SKM-1 (cell line): ENCODE measurements at regions not wholly inside any gene's neighbourhood (a gene's known extent, or its start where the extent isn't known, plus 50 kb on each side); places are given as distances from the start of the nearest gene placed in this dataset.

Experiments
- DNase-seq: peaks from one replicate; lab custom pipeline; 2025; ENCODE audit not compliant: unreplicated experiment; lab: John Stamatoyannopoulos, UW

DNA sequence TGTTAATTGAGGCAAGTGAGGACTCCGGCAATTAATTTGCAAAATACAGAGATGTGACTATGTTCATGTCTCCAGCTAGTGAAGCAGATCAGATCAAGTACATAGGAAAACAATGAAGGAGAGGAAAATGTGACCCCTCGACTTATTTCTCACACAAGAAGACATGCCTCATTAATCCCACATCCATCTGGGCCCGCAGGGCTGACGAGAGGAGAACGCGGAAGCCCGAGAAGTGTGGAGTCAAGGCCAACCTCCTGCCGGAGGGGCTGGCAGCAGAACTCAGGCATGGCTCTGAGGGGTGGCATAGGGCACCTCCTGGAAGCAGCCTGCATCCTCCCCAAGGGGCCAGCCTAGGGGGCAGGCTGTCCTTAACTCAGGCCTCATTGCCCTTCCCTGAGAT is 54.4 kb downstream of the ZNF503 start:
- DNase-seq = no peak

GRCh38 chr10:75345738-75346137 is 55.8 kb downstream of the ZNF503 start:
- no peak for DNase-seq

- no peak for DNase-seq
Observed at GRCh38 chr10:75344170-75344569, 57.4 kb downstream of the ZNF503 start.

- DNase-seq = no peak
Observed at GRCh38 chr10:75342397-75342796, 59.2 kb downstream of the ZNF503 start.

GRCh38 chr10:75335983-75336382 is 65.6 kb downstream of the ZNF503 start:
- DNase-seq = peak; percentile 33

DNA sequence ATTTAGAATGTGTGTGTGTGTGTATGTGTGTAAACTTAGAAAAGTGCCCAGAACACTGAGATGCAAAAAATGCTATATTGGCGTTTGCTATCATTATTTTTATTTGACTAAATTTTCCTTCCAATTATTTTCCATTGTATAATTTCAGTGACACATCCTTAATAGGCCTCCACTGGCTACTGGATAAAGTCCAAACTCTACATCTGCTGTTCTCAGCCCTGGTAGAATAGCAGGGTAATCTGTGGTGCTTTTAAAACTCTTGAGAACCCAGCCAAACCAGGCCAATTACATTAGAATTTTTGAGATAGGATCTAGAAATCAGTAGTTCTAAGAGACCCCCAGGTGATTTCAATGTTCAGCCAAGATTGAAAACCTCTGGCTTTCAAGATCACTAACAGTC is 66.4 kb downstream of the ZNF503 start:
- no peak for DNase-seq

- DNase-seq = no peak
Observed at GRCh38 chr10:75334720-75335119, 66.8 kb downstream of the ZNF503 start.

DNA sequence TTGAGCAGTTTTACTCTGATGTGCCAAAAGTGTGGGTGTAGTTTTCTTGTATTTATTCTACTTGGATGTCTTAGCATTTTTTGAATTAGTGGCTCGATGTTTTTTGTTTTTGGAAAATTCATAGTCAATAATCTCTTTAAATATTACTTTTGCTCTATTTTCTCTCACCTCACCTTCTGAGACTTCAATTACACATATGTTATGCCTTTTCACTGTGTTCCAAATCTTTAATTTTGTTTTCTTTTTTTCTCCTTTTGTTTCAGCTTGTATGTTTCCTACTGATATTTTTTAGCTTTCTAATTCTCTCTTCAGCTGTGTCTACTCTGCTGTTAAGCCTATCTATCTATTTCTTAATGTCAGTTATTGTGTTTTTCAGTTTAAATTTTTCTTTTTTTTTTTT is 69.5 kb downstream of the ZNF503 start:
- DNase-seq = no peak

GRCh38 chr10:75331081-75331480 is 70.5 kb downstream of the ZNF503 start:
- DNase-seq = no peak

DNA sequence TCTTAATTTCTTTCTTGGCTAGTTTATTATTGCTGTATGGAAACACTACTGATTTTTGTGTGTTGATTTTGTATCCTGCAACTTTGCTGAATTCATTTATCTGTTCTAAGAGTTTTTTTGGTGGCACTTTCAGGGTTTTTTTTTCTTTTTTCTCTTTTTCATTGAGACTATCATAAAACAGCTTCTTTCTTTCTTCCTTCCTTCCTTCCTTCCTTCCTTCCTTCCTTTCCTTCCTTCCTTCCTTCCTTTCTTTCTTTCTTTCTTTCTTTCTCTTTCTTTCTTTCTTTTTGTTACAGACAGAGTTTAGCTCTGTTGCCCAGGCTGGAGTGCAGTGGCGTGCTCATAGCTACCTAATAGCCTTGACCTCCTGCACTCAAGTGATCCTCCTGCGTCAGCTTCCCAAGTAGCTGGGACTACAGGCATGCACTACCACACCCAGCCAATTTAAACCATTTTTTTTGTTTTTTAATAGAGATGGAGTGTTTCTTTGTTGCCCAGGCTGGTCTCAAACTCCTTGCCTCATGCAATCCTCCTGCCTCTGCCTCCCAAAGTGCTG is 72.3 kb downstream of the ZNF503 start:
- DNase-seq = no peak

DNA sequence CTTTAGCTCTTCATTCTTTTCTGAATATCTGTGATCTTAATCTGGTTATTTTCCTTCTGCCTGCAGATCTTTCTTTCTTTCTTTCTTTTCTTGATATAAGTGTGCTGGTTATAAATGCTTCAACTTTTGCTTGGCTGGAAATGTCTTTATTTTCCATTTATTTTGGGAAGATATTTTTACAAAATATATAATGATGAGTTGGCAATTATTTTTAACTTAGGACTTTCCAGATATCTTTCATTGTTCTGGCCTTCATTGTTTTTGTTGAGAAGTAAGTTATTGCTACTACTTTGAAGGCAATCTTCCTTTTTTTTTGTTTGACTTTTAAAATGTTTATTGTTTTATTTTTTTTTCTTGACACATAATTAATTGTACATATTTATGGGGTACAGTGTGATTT is 75.3 kb downstream of the ZNF503 start:
- no peak for DNase-seq

GRCh38 chr10:75319274-75319673 is 82.3 kb downstream of the ZNF503 start:
- DNase-seq = no peak

- DNase-seq = no peak
Observed at GRCh38 chr10:75314570-75314969, 78.8 kb upstream of the COMTD1 start.

- DNase-seq = no peak
Observed at GRCh38 chr10:75312440-75312839, 76.7 kb upstream of the COMTD1 start.

DNA sequence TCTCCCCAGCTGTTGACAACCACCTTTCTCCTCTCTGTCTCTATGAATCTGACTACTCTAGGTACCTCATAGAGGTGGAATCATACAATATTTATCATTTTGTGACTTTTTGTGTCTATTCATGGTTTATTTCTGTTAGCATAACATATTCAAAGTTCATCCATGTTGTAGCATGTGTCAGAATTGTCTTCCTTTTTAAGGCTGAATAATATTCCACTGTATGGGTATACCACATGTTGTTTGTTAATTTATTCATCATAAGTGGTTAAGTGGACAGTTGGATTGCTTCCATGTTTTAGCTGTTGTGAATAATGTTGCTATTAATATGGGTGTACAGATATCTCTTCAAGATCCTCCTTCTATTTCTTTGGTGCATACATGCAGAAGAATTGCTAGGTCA is 69.9 kb upstream of the COMTD1 start:
- DNase-seq = no peak

DNA sequence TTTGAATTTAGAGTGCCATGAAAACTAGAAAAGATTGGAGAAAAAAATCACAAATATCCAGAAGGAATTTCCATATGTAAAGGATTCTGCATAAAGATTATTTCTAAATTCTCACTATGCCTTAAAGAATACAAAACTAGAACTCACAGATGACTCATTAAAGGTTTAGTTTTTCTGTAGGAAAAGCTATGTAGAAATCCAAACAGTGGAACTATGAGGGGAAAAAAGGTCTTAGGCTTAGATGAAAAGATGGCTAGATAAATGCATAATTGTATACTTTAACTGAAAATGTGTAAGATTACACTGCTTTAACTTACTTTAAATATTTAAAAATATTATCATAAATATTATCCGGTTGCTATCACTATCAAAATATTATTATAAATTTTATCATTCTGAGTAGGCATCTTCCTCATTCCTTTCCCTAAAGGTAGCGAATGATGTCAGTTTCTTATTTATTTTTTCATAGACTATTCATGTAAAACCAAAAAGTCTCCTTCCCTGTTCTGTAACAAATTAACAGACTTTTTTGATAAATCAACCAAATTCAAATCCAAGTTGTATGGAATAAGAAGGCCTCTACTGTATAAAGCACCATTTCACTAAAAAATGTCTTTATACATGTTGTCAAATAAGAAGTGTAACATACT is 69.1 kb upstream of the COMTD1 start:
- DNase-seq = no peak

DNA sequence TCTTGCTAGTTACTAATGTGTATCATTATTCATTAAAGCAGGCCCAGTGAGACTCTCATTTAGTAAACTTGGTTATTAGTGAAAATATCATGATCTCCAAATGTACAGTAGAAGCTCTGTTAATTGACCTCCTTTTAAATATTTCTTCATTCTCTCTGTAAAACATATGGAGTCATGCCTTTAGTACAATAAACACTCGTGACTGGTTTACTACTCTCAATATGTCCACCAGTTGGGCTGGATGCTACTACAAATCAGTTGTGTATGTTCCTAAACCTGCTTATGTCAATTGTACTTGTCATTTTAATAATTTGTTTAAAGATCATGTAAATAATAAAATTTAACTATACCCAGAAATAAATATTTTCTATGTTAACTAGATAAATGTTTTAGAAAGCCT is 68.6 kb upstream of the COMTD1 start:
- no peak for DNase-seq

DNA sequence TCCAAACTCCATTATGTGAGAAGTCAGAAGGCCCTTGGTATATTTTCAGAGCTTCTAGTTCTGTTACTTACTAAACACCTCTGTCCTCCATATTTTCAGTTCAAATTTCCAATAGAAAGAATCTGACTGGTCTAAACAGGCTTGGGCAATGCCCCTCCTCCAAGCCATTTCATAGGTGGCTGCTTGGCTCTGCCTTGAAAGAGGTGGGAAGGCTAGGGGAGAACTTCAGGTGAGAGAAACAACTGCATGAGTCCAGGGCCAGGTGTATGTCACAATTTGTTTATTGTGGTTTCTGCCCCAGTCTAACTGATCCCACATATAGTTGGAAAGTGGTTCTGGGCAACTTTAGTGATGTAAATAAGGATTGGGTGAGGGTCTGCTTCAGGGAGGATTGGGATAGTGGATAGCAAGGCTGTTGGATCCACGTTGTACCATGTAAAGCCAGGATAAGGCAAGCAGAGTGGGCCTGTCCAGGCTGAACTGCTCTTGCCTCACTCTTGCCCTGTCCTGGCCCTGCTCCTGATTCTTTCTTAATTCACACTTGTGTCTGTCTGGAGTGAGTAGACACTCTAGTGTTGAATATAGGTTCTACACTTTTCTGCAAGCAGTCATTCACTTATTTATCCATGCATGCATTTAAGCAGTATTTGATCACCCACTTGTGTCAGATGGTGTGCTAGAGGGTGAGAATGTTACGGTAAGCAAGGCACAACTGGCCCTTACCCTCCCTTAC is 67.5 kb upstream of the COMTD1 start:
- no peak for DNase-seq

GRCh38 chr10:75302029-75302428 is 66.3 kb upstream of the COMTD1 start:
- no peak for DNase-seq

DNA sequence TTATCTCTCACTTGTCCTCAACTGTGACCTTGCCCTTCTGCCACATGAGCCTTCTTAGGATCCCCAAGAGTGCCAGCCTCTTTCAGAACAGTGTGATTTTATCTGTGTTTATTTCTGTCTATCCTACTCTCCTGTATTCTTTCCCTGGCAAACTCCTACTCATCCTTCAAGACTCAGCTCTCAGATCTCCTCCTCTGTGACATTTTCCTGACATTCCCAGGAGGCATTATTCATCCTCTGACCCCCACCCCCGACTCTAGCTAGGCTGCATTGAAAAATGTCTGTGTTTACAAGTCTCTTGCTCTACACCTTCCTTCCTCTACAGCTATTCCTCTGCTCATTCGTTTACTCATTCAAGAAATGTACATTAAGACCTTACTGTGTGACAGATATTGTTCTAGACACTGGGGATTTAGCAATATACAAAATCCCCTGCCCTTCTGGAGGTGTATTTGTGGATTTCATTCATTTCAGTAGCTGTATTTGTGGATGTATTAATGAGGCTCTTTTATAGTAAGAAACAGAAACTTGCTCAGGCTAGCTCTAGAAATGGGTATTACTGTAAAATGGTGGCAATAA is 61.4 kb upstream of the COMTD1 start:
- no peak for DNase-seq

DNA sequence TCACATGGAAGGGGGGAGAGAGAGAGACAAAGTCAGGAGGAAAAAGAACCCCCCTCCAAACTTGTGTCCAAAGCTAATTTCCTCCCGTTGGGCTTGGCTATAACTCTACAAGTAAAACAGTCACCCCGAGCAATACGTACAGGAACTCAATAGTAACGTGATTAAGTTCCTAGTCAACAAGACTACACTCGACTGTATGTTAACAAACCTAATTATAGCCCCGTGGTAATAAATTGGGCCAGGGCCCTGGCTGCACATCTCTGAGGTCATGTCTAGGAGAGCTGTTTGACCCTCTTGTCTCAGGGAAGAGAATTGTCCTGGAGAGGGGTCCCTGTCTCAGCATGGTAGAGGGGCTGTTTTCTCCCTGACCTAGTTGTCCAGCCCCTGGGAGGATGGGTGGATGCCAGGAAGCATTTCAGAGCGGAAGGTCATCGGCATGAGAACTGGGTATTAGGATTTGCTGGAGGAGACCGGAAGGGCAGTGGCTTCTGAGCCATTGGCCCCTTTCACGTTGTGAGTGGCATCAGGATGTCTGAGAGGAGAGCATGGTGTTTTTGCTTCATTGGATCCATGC is 60.2 kb upstream of the COMTD1 start:
- no peak for DNase-seq
